ENCODE measurements at regions not wholly inside any gene's neighbourhood (a gene's known extent, or its start where the extent isn't known, plus 50 kb on each side); places are given as distances from the start of the nearest gene placed in this dataset.

DNA sequence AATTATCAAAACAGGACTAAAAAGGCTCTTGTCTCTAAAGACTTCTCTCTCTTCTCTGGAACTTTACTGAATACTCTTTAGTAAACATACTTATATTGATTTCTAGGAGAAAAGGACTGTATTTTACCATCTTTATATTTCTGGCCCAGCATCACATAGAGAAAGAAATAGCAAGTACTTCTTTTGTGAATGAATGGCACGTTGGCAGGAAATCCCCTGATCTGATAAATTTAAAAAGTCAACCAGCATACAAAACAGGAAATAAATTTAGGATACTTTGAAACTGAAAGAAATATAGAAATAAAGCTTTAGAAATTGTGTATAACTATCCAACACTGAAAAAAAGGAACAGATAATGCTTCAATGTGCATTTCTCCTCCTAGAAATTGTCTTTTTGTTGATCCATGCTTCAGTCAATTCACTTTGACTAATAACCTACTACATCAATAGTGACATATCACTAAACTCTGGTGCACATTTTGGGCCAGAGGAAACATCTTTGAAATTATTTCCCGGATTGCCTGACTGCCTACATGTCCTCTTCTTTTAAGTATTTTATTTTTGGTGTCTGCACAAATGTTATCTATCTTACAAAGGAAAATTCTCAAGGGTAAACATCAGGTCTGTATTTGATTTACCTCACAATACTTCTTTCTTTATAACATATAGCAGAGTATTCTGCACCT lies 183.5 kb upstream of the FSTL5 start:
- TF ChIP-seq, protein P1, sequence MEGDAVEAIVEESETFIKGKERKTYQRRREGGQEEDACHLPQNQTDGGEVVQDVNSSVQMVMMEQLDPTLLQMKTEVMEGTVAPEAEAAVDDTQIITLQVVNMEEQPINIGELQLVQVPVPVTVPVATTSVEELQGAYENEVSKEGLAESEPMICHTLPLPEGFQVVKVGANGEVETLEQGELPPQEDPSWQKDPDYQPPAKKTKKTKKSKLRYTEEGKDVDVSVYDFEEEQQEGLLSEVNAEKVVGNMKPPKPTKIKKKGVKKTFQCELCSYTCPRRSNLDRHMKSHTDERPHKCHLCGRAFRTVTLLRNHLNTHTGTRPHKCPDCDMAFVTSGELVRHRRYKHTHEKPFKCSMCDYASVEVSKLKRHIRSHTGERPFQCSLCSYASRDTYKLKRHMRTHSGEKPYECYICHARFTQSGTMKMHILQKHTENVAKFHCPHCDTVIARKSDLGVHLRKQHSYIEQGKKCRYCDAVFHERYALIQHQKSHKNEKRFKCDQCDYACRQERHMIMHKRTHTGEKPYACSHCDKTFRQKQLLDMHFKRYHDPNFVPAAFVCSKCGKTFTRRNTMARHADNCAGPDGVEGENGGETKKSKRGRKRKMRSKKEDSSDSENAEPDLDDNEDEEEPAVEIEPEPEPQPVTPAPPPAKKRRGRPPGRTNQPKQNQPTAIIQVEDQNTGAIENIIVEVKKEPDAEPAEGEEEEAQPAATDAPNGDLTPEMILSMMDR (conservative IDR thresholded peaks at IDR 0.05; ENCODE audit: low read length), result no peak
- TF ChIP-seq EZH2phosphoT487 (IDR thresholded peaks at IDR 0.05; ENCODE audit: borderline replicate concordance, low read depth, low read length), result no peak
